ENCODE measurements at regions not wholly inside any gene's neighbourhood (a gene's known extent, or its start where the extent isn't known, plus 50 kb on each side); places are given as distances from the start of the nearest gene placed in this dataset.

GRCh38 chr17:73754886-73755400 lies 110.7 kb upstream of the SDK2 start:
- DNase-seq (ENCODE audit: extremely low read depth in 1 of 4, low spot score in 3 of 4) (no peak), ATAC-seq (no peak), FAIRE-seq (no peak)
- 0% methylated on average over 14 of the region's 15 CpGs for WGBS (ENCODE audit: insufficient coverage, low coverage, missing lambda C conversion rate)
- H3K9ac ChIP-seq (ENCODE audit: insufficient read depth in 1 of 2, low read depth in 2 of 2, low read length in 2 of 2), result no peak overlapping the region
- H3K4me2 ChIP-seq (ENCODE audit: insufficient read depth, low read length), result no peak overlapping the region
- no peaks in the 10 kb centered on the region for H3K36me3 ChIP-seq (ENCODE audit: control insufficient read depth, insufficient read depth, low read length)
- no peak overlapping the region for H2AFZ ChIP-seq (ENCODE audit: low read depth, low read length)
- 0 out of 2 replicates have a peak, but pooled peaks cover 3% of the 10 kb centered on the region for H4K20me1 ChIP-seq (replicated peaks; ENCODE audit: control insufficient read depth, insufficient read depth, low read length)
- in situ Hi-C loops (cut with MboI) (no loop called here), intact Hi-C loops (cut with micrococcal nuclease) (no loop called here)
- H3K4me3 ChIP-seq, result no peak overlapping the region
- no peaks in the 10 kb centered on the region for H3K4me1 ChIP-seq (replicated peaks in 1 of 2; ENCODE audit: control insufficient read depth in 2 of 2, insufficient read depth in 2 of 2, low read length in 2 of 2)
- CTCF ChIA-PET (ENCODE audit: low intra/inter-chr PET ratio), result no interaction called here
- no TSS peak for BruUV-seq (replicated peaks)
- no peaks in the 10 kb centered on the region for H3K9me3 ChIP-seq (replicated peaks; ENCODE audit: control insufficient read depth, insufficient read depth, low read depth, low read length)
- peaks cover 4 to 37% of the 10 kb centered on the region in 2 experiments; a peak in 3 of 5 replicates for H3K27me3 ChIP-seq (ENCODE audit: control insufficient read depth in 2 of 2, insufficient read depth in 2 of 2, low read length in 2 of 2)
- H3K79me2 ChIP-seq (ENCODE audit: control insufficient read depth, insufficient read depth, low read length), result no peaks in the 10 kb centered on the region
- POLR2A ChIA-PET, result no interaction called here
- H3K27ac ChIP-seq (ENCODE audit: extremely low read depth, low read depth, low read length), result no peak overlapping the region
- H3K9me1 ChIP-seq (ENCODE audit: control insufficient read depth, insufficient read depth, low read length), result no peaks in the 10 kb centered on the region
- no peak for TF ChIP-seq ZKSCAN1 (IDR thresholded peaks at IDR 0.05; ENCODE audit: low read depth, low read length)
- no peak for TF ChIP-seq MTA2 (IDR thresholded peaks at IDR 0.05; ENCODE audit: low read depth)
- no peak for TF ChIP-seq CSDE1 (IDR thresholded peaks at IDR 0.05)
- no peak for TF ChIP-seq REST (IDR thresholded peaks at IDR 0.05; ENCODE audit: borderline replicate concordance)
- no peak for TF ChIP-seq REST (CRISPR knock-in tag; IDR thresholded peaks at IDR 0.05; ENCODE audit: low read depth)
- no peak for TF ChIP-seq SNIP1 (IDR thresholded peaks at IDR 0.05; ENCODE audit: low read depth)
- no peak for TF ChIP-seq PRMT5 (CRISPR knock-in tag; IDR thresholded peaks at IDR 0.05)
- no peak for TF ChIP-seq ZNF445 (CRISPR knock-in tag; IDR thresholded peaks at IDR 0.05; ENCODE audit: low read depth)
- no peak for TF ChIP-seq TEAD2 (tag; IDR thresholded peaks at IDR 0.05)
- TF ChIP-seq, protein P1, sequence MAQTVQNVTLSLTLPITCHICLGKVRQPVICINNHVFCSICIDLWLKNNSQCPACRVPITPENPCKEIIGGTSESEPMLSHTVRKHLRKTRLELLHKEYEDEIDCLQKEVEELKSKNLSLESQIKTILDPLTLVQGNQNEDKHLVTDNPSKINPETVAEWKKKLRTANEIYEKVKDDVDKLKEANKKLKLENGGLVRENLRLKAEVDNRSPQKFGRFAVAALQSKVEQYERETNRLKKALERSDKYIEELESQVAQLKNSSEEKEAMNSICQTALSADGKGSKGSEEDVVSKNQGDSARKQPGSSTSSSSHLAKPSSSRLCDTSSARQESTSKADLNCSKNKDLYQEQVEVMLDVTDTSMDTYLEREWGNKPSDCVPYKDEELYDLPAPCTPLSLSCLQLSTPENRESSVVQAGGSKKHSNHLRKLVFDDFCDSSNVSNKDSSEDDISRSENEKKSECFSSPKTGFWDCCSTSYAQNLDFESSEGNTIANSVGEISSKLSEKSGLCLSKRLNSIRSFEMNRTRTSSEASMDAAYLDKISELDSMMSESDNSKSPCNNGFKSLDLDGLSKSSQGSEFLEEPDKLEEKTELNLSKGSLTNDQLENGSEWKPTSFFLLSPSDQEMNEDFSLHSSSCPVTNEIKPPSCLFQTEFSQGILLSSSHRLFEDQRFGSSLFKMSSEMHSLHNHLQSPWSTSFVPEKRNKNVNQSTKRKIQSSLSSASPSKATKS (CRISPR knock-in tag; IDR thresholded peaks at IDR 0.05), result no peak
- no peak for TF ChIP-seq POLR2H (tag; IDR thresholded peaks at IDR 0.05; ENCODE audit: low read depth)
- no peak for TF ChIP-seq DPF2 (IDR thresholded peaks at IDR 0.05)
- TF ChIP-seq NFXL1 (CRISPR knock-in tag; IDR thresholded peaks at IDR 0.05), result no peak
- no peak for TF ChIP-seq ZNF274 (IDR thresholded peaks at IDR 0.05; ENCODE audit: borderline replicate concordance, low read depth, low read length)
- TF ChIP-seq SLC30A9 (CRISPR knock-in tag; IDR thresholded peaks at IDR 0.05), result no peak
- TF ChIP-seq ATF1 (CRISPR knock-in tag; IDR thresholded peaks at IDR 0.05), result no peak
- TF ChIP-seq ATF1 (tag; IDR thresholded peaks at IDR 0.05), result no peak
